AG04449 (cell line): ENCODE measurements at regions not wholly inside any gene's neighbourhood (a gene's known extent, or its start where the extent isn't known, plus 50 kb on each side); places are given as distances from the start of the nearest gene placed in this dataset.

Experiments used
- CTCF ChIA-PET: fragments of 350-600 bp; formaldehyde crosslinking; extraction: SDS; loops from one replicate; lab custom pipeline; 2021; ENCODE audit warnings: antibody characterized with exemption; lab: Yijun Ruan, JAX
- POLR2A ChIA-PET: fragments of 400-600, 350-600 bp; formaldehyde crosslinking; extraction: SDS; loops from one replicate; lab custom pipeline; 2020; ENCODE audit warnings: antibody characterized with exemption, inconsistent platforms; lab: Yijun Ruan, JAX
- DNase-seq: peaks from one replicate; pipeline ENCODE4 v3.0.0-alpha.2; 2010; ENCODE audit warnings: low read depth, low spot score
- H3K4me3 ChIP-seq: 2 replicates; pipeline ENCODE4 v1.5.1; 2011; ENCODE audit warnings: low read depth, mild to moderate bottlenecking, control low read depth, low read length
- TF ChIP-seq, protein P1 (sequence below): IDR thresholded peaks from one replicate; pipeline ENCODE4 v1.5.1; 2011; ENCODE audit warnings: mild to moderate bottlenecking, moderate library complexity, low read length, control low read depth, inconsistent platforms; ENCODE audit not compliant: insufficient read depth; ENCODE audit errors: missing control alignments

DNA sequence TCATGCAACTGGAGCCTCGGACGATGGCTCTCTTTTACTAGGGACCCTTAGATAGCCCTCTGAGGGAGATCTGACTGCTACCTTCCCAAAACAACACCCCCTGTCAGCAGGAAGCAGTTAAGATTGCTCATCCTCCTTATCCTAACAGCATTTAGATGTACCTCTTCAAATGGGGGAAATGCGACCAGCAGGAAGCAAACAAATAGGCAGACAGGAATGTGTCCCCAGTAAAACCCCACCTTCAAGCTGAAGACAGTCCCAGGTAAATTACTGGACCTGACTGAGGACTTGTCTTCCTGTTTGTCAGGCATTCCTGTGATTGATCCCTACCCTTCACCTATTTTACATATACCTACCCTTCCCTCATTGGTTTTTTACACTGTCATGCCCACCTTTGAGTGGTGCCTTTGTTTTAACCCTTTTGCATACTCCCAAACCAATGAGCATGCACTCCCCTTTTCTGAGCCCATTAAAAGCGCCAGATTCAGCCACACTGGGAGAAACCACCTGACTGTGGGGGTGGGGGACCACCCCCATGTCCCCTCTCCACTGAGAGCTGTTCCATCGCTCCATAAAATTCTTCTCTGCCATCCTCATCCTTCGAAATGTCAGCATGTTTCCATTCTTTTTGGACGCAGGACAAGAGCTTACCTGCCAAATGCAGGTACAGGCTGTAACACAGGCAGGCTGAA lies 954.0 kb upstream of the CDH6 start:
- TF ChIP-seq, protein P1, sequence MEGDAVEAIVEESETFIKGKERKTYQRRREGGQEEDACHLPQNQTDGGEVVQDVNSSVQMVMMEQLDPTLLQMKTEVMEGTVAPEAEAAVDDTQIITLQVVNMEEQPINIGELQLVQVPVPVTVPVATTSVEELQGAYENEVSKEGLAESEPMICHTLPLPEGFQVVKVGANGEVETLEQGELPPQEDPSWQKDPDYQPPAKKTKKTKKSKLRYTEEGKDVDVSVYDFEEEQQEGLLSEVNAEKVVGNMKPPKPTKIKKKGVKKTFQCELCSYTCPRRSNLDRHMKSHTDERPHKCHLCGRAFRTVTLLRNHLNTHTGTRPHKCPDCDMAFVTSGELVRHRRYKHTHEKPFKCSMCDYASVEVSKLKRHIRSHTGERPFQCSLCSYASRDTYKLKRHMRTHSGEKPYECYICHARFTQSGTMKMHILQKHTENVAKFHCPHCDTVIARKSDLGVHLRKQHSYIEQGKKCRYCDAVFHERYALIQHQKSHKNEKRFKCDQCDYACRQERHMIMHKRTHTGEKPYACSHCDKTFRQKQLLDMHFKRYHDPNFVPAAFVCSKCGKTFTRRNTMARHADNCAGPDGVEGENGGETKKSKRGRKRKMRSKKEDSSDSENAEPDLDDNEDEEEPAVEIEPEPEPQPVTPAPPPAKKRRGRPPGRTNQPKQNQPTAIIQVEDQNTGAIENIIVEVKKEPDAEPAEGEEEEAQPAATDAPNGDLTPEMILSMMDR = no peak
- ChIA-PET POLR2A (no interaction called here), CTCF (no interaction called here)
- no peak for DNase-seq
- no peak overlapping the region for H3K4me3 ChIP-seq

DNA sequence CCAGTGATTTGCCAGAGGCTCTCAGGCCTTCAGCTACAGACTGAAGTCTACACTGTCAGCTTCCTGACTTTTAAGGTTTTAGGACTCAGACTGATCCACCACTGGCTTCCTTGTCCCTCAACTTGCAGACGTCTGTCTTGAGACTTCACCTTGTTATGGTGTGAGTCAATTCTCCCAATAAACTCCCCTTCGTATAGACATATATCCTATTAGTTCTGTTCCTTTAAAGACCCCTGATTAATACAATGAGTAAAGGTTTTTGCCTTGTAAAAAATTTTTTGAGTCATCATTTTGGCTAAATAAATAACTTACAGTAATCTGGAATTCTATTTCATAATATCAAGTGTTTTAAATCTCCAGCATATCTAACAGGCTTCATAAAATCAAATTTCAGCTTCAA lies 956.3 kb upstream of the CDH6 start:
- DNase-seq = no peak
- POLR2A ChIA-PET = no interaction called here
- CTCF ChIA-PET = no interaction called here
- TF ChIP-seq, protein P1 = no peak
- H3K4me3 ChIP-seq = no peak overlapping the region

DNA sequence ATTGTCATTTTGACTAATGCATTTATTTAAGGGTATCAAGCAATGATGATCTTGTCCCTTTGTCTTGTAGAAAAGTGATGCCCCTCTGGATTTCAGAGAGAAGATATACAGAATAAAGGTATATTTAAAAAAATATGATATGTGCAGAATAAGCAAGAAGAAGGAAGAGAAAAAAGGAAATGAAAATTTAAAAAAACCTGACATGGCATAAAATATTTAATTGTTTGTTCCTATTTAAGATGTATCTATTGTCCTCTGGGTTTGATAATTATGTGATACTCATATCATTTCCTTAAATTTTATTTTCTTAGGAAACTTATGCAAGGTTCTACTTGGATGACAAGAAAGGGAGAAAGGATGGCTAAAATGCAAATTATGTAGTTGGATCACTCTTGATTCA lies 983.7 kb upstream of the CDH6 start:
- ChIA-PET POLR2A (no interaction called here), CTCF (no interaction called here)
- no peak for DNase-seq
- TF ChIP-seq, protein P1 = no peak
- no peak overlapping the region for H3K4me3 ChIP-seq

DNA sequence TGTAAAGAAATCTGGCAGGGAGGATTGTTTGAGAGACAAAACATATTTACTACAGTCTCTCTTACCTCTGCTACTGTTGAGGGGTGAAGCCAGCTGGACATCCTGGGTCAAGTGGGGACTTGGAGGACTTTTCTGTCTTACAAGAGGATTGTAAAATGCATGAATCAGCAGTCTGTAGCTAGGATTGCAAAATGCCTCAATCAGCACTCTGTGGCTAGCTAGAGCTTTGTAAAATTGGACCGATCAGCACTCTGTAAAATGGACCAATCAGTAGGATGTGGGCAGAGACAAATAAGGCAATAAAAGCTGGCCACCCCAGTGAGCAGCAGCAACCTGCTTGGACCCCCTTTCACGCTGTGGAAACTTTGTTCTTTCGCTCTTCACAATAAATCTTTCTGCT lies 995.8 kb upstream of the CDH6 start:
- CTCF ChIA-PET = no interaction called here
- H3K4me3 ChIP-seq = no peak overlapping the region
- TF ChIP-seq, protein P1 = no peak
- no peak for DNase-seq
- POLR2A ChIA-PET = no interaction called here

DNA sequence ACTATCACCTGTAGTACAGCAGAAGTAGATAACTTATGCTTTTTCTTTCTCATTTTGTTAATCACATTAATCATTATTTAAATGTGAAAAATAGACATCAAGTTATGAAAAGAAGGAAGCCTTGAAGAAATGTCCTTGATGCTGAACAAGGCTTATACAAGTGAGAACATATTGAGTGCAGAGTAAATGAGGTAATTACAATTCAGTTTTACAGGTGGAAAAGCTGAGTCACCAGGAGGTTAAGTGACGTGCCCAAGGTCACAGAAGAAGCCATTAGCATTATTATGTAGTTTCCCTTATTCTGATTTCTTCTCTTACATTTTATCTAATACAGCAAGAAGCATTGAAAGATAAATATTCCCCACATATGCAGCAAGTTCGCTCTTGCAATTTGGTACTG lies 998.5 kb upstream of the CDH6 start:
- no peak for DNase-seq
- POLR2A ChIA-PET = no interaction called here
- CTCF ChIA-PET = no interaction called here
- no peak overlapping the region for H3K4me3 ChIP-seq
- TF ChIP-seq, protein P1 = no peak

DNA sequence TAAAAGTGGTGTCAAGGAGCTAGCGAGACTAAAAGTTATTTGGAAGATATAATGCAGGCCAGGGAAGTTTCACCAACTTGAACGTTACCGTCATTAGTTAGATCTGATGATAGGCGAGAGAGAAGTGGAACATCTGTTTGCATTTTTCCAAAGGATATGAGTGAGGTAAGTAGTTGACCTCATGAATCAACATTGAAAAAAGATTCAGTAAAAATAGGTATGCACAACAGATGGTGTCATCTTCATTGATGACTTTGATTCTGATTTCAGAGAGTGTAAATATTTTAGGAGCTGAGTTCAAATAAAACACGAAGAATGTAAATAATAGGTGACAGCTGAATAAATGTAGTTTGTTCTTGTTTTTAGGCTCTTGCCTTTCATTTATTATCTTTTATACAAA lies 998.9 kb upstream of the CDH6 start:
- H3K4me3 ChIP-seq = no peak overlapping the region
- no peak for DNase-seq
- CTCF ChIA-PET = no interaction called here
- POLR2A ChIA-PET = no interaction called here
- TF ChIP-seq, protein P1 = no peak
